PC-9 (cell line): ENCODE measurements at regions not wholly inside any gene's neighbourhood (a gene's known extent, or its start where the extent isn't known, plus 50 kb on each side); places are given as distances from the start of the nearest gene placed in this dataset.

Experiments used
- EZH2 ChIP-seq: fragments of 200-600 bp; sonication (generic); IDR thresholded peaks from 2 replicates; pipeline ENCODE4 v1.8.0; 2017; ENCODE audit warnings: antibody characterized with exemption, low read depth
- TF ChIP-seq, protein P1 (sequence below): fragments of 200-600 bp; sonication (generic); conservative IDR thresholded peaks from 2 replicates; pipeline ENCODE4 v1.6.1; 2017; ENCODE audit warnings: mixed run types, antibody characterized with exemption, mild to moderate bottlenecking, moderate library complexity

DNA sequence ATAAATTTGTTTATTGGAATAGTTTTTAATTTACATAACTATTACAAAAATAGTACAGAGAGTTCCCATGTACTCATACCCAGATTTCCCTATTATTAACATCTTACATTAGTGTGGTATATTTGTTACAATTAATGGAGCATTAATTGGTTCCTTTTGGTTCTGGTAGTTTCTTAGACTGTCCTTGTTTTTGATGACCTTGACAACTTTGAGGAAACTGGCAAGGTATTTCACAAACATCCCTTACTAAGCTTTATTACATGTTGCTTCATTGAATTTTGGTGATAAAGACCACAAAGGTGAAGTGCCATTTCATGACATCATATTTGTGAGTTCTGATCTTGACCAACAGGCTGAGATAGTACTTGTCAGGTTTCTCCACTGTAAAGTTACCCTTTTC is 379.0 kb upstream of the GCFC2 start:
- TF ChIP-seq, protein P1, sequence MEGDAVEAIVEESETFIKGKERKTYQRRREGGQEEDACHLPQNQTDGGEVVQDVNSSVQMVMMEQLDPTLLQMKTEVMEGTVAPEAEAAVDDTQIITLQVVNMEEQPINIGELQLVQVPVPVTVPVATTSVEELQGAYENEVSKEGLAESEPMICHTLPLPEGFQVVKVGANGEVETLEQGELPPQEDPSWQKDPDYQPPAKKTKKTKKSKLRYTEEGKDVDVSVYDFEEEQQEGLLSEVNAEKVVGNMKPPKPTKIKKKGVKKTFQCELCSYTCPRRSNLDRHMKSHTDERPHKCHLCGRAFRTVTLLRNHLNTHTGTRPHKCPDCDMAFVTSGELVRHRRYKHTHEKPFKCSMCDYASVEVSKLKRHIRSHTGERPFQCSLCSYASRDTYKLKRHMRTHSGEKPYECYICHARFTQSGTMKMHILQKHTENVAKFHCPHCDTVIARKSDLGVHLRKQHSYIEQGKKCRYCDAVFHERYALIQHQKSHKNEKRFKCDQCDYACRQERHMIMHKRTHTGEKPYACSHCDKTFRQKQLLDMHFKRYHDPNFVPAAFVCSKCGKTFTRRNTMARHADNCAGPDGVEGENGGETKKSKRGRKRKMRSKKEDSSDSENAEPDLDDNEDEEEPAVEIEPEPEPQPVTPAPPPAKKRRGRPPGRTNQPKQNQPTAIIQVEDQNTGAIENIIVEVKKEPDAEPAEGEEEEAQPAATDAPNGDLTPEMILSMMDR = no peak
- no peak for TF ChIP-seq EZH2
